OCI-LY7 (cell line): ENCODE measurements at regions not wholly inside any gene's neighbourhood (a gene's known extent, or its start where the extent isn't known, plus 50 kb on each side); places are given as distances from the start of the nearest gene placed in this dataset.

Experiments used
- CTCF ChIP-seq: fragments of 200-600 bp; sonication (generic); conservative IDR thresholded peaks from 2 replicates; pipeline ENCODE4 v1.5.1; 2014; ENCODE audit warnings: mild to moderate bottlenecking, antibody characterized with exemption, low read length, moderate library complexity, mixed read lengths
- EZH2phosphoT487 ChIP-seq: fragments of 200-600 bp; sonication (generic); IDR thresholded peaks from 2 replicates; pipeline ENCODE4 v1.6.1; 2018; ENCODE audit warnings: low read depth, borderline replicate concordance, mild to moderate bottlenecking, mixed run types, antibody characterized with exemption, low read length, moderate library complexity, mixed read lengths

- TF ChIP-seq CTCF (no peak), EZH2phosphoT487 (no peak)
Observed at GRCh38 chr3:31275583-31275982, 257.1 kb upstream of the STT3B start.
